Fibroblast of the aortic adventitia (primary cell): ENCODE measurements at regions not wholly inside any gene's neighbourhood (a gene's known extent, or its start where the extent isn't known, plus 50 kb on each side); places are given as distances from the start of the nearest gene placed in this dataset.
"Not testable (repeated sequence)": the region's sequence is repeated elsewhere in the genome, so short reads cannot be mapped to it uniquely, and the experiment has no call there.

Experiments
- DNase-seq: peaks from one replicate; pipeline ENCODE4 v3.0.0-alpha.2; 2010; ENCODE audit warnings: low read depth
- H3K4me3 ChIP-seq: 2 replicates; pipeline ENCODE4 v1.5.1; 2011; ENCODE audit warnings: low read depth, mild to moderate bottlenecking, control low read depth, low read length, moderate library complexity
- CTCF ChIP-seq: IDR thresholded peaks from 2 replicates; pipeline ENCODE4 v1.5.1; 2011; ENCODE audit warnings: mild to moderate bottlenecking, low read length, control low read depth, inconsistent platforms; ENCODE audit not compliant: insufficient read depth

- DNase-seq, H3K4me3 ChIP-seq: not testable (repeated sequence)
Observed at GRCh38 chr6:71360556-71361335, 72.1 kb downstream of the OGFRL1 start.

- no peak overlapping the region for H3K4me3 ChIP-seq
- no peak for TF ChIP-seq CTCF
- peak; percentile 34 for DNase-seq
Observed at GRCh38 chr6:71364889-71365542, 76.4 kb downstream of the OGFRL1 start.

- H3K4me3 ChIP-seq, result no peak overlapping the region
- TF ChIP-seq CTCF, result no peak
- peak; percentile 13 for DNase-seq
Observed at GRCh38 chr6:71367756-71368155, 79.1 kb downstream of the OGFRL1 start.

GRCh38 chr6:71368284-71368683, 79.7 kb downstream of the OGFRL1 start:
- no peak for TF ChIP-seq CTCF
- no peak overlapping the region for H3K4me3 ChIP-seq
- no peak for DNase-seq

GRCh38 chr6:71371559-71371958, 82.9 kb downstream of the OGFRL1 start:
- no peak for TF ChIP-seq CTCF
- DNase-seq, result no peak
- H3K4me3 ChIP-seq, result no peak overlapping the region

GRCh38 chr6:71373943-71374342, 85.3 kb downstream of the OGFRL1 start:
- no peak for DNase-seq
- H3K4me3 ChIP-seq, result no peak overlapping the region
- TF ChIP-seq CTCF, result no peak

GRCh38 chr6:71375676-71376075, 87.1 kb downstream of the OGFRL1 start:
- no peak overlapping the region for H3K4me3 ChIP-seq
- no peak for TF ChIP-seq CTCF
- peak; percentile 61 for DNase-seq
